ENCODE measurements at regions not wholly inside any gene's neighbourhood (a gene's known extent, or its start where the extent isn't known, plus 50 kb on each side); places are given as distances from the start of the nearest gene placed in this dataset.

DNA sequence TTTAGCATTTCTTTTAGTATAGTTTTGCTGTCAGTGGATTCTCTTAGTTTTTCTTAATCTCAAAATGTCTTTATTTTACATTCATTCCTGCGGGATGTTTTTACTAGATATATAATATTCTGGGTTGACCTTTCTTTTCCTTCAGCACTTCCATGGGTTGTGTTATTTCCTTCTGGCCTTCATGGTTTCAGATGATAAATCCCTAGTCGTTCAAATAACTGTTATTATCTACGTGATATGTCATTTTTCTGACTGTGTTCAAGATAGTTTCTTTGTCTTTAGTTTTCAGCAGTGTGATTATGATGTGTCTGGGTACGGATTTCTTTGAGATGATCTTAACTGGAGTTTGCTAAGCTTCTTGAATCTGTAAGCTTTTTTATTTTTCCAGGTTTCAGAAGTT, 75.7 kb upstream of the ELN start:
- no peak for TF ChIP-seq EZH2 (IDR thresholded peaks at IDR 0.05; ENCODE audit: borderline replicate concordance, low read length)
- TF ChIP-seq, protein P1, sequence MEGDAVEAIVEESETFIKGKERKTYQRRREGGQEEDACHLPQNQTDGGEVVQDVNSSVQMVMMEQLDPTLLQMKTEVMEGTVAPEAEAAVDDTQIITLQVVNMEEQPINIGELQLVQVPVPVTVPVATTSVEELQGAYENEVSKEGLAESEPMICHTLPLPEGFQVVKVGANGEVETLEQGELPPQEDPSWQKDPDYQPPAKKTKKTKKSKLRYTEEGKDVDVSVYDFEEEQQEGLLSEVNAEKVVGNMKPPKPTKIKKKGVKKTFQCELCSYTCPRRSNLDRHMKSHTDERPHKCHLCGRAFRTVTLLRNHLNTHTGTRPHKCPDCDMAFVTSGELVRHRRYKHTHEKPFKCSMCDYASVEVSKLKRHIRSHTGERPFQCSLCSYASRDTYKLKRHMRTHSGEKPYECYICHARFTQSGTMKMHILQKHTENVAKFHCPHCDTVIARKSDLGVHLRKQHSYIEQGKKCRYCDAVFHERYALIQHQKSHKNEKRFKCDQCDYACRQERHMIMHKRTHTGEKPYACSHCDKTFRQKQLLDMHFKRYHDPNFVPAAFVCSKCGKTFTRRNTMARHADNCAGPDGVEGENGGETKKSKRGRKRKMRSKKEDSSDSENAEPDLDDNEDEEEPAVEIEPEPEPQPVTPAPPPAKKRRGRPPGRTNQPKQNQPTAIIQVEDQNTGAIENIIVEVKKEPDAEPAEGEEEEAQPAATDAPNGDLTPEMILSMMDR (conservative IDR thresholded peaks at IDR 0.05 in 1 of 2, IDR thresholded peaks at IDR 0.05 in 1 of 2; ENCODE audit: extremely low read depth in 1 of 2, insufficient read depth in 1 of 2, low read depth in 1 of 2, low read length in 2 of 2): no peak

Data from mammary epithelial cell (primary cell).